HG02981 (cell line): ENCODE measurements at regions not wholly inside any gene's neighbourhood (a gene's known extent, or its start where the extent isn't known, plus 50 kb on each side); places are given as distances from the start of the nearest gene placed in this dataset.
"Not testable (repeated sequence)": the region's sequence is repeated elsewhere in the genome, so short reads cannot be mapped to it uniquely, and the experiment has no call there.

Source experiments
- ATAC-seq: cut with Tn5 transposase; IDR thresholded peaks from one replicate; pipeline ENCODE4 v1.9.1; 2021; ENCODE audit warnings: mild to moderate bottlenecking, moderate library complexity; ENCODE audit not compliant: unreplicated experiment

DNA sequence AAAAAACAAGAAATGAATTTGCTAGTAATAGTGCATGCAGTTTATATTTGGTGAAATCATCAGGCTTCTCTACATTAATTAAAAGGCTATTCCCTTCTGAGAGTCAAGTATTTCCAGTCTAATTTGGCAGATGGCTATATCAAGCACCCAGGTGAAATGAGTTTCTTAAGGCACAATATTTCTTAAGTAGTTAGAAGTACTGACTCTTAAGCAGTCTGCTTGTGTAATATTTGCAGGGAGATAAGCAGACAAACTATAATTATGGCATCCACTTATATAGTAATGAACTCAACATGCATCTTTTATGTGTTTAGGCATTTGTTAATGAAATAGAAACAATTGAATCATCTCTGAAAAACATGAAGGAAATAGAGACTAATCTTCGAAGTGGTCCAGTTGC lies 189.2 kb downstream of the UTRN start:
- no peak for ATAC-seq

DNA sequence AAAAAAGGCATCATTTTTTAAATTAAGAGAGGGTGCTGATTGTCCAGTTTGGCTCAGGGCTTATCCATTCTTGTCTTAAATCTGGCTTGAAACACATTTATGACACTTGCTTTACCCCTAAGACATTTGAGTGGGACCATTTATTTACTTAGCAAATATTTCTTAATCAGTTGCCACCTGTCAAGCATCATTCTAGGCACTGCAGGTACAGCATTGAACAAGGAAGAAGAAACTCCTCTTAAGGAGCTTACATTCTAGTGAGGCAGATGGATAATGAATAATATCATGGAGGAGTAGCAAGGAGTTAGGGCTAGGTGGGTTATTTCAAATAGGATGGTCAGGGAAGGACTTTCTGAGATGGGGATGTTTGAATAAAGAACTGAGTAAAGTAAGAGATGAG lies 189.8 kb downstream of the UTRN start:
- ATAC-seq: no peak

DNA sequence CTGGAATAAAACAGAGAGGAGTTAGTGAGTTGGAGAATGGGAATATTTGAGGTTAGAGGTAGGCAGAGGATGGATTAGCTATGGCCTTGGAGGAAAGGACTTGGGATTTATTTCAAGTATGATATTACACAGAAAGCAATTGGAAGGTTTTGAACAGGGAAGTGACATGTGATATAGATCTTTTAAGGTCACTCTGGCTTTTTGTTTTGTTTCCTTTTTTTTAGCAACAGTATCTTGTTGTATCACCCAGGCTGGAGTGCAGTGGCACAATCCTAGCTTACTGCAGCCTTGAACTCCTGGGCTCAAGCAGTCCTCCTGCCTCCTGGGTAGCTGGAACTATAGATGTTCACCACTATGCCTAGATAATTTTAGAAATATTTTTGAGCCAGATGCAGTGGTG lies 190.3 kb downstream of the UTRN start:
- ATAC-seq: no peak

DNA sequence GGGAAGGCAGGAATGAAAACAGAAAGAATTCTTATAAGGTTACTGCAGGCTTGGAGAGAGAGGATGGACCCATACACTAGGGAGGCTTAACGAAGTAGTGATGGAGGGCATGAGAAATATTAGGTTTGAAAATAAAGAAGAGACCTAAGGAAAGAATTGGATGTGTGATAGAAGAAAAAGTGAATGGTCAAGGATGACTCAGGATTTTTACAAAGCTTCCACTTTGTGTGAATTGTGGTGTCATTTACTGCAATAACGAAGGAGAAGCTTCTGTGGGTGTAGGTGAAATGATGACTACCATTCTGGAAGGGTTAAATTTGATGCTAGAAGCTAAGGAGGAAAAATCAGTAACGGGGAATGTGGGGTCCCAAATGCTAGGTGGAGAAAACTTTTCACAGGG lies 191.2 kb downstream of the UTRN start:
- ATAC-seq: no peak

DNA sequence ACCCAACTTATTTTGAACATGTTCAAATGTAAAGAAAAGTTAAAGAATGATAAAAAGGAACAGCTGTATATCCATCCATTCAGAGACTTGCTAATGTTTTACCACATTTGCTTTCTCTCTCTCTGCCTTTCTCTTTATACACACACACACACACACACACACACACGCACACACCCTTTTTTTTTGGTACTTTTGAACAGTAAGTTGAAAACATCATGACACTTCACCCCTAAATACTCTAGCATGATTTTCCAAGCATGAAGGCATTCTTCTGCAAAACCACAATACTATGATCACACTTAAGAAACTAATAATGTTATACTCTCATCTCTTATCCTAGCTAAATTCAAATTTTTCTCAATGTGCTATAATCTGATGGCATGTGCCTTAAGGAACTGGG lies 192.3 kb downstream of the UTRN start:
- ATAC-seq: no peak

DNA sequence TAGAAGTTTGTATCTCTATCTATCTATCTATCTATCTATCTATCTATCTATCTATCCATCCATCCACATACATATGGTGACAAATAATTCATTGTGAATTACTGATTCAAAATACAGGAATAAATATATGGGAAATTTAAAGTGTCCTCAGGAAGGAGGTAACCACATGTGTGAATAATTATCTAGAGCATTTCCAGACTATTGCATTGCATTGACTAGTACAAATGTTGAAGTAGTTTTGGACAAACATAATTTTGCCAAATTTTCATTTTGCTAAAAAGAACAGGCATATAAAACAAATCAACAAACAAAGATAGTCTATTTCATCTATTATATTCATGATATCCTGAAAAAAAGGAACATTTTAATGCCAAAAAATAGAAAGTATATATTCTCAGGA lies 192.7 kb downstream of the UTRN start:
- ATAC-seq: no peak

DNA sequence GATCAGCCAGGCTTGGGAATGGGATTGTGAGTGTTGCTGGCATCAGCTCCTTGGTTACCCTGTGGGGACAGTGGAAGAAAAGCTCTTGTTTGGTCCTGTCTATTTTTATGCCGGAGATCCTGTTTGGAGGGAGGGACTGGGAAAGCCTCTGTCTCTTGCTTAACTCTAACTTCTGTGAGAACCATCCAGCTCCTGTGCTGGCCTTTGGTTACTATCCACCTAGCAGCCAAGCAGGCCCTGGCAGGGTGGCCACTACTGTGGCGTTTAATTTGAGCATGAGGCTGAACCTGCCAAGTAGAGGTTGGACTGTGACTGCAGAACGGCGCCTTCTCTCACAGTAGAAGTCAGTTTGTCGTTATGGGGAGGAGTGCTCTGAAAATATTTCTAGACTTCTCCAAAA lies 193.3 kb downstream of the UTRN start:
- ATAC-seq: no peak

DNA sequence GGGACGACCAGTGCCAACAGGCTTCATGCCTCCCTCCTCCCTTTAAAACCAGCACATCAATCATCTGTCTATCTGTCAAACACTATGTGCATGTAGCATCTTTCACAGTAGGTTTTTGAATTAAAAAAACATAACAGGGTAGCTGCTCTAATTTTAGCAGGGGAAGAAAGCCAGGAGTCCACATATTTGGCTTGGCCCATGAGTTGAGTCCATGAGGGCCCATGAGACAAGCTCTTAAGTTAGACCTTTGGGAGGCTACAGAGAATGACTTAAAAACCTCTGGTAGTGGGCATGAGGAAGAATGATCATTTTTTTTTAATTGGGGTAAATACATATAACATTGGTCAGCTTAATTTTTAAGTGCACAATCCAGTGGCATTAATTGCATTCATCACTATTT lies 194.9 kb downstream of the UTRN start:
- ATAC-seq: no peak

DNA sequence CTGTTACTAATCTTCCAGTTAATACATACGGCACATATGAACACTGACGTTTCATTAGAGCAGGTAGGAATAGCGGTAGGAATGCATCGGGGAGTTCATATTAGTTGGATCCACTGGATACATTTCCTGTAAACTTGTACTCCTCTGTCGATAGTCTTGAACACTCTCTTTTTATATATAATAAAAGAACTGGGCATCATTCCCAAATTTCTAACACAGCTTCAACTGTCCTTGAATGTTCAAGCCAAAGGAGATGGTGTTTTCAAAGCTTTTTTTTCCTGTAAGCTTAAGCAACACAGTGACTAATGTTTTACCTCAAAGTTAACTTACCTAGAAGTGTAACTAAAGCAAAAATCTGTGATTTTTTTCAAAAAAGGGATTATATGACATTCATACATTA lies 195.3 kb downstream of the UTRN start:
- ATAC-seq: no peak

DNA sequence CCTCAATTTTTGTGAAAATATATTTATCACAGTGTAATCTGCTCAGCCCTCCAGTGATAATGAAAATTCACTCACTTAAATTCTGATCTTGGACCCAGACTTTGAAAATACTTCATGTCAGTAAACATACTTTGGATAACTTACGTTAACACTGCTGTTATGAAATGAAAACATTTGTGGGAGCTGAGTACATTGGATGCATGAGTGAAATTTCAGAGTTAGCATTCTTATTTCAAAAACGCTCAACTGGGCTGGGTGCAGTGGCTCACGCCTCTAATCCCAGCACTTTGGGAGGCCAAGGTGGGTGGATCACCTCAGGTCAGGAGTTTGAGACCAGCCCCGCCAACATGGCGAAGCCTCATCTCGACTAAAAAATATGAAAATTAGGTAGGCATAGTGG lies 196.4 kb downstream of the UTRN start:
- no peak for ATAC-seq

DNA sequence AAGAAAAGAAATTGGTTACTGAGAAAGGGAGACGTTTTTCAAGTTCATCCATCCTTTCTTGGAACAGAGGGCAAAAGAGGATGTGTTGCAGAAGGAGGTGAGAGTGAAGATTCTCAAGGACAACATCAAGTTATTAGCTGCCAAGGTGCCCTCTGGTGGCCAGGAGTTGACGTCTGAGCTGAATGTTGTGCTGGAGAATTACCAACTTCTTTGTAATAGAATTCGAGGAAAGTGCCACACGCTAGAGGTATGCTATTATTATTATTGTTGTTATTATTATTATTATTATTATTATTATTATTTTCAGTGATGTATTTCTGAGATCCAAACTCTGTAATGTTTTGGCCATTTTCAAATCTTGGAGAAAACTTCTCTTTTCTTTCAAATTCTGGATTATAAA lies 197.0 kb downstream of the UTRN start:
- ATAC-seq: peak; percentile 87

DNA sequence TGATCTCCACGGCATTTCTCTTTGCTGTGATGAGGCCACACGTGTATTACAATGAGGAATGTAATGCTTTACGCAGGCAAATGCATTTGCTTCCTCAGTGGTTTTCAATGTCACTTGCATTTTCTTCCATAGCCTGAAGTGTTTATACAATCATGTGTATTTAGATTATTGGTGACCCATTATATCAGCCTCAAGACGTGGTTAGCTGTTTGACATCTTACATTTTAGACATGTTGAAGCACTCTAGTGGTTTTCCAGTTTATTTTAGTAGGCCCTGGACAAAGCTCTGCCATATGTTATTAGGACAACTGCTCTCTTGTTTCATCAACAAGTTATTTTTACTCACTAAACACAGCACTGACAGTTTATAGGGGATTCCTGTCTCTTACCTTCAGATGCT lies 200.4 kb downstream of the UTRN start:
- ATAC-seq: no peak

DNA sequence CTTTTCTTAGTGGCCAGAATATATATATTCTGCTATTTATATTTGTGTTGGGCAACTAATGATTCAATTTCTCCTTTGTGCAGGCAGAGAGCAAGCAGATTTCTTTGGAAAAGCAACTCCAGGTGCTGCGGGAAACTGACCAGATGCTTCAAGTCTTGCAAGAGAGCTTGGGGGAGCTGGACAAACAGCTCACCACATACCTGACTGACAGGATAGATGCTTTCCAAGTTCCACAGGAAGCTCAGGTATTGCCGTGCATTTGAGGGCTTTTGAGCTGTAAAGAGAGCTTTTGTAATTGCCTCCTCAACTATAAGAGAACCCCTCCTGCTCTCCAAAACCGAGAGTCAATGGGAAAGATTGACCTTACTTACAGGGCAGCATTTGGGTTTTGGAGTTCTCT lies 203.5 kb downstream of the UTRN start:
- no peak for ATAC-seq

DNA sequence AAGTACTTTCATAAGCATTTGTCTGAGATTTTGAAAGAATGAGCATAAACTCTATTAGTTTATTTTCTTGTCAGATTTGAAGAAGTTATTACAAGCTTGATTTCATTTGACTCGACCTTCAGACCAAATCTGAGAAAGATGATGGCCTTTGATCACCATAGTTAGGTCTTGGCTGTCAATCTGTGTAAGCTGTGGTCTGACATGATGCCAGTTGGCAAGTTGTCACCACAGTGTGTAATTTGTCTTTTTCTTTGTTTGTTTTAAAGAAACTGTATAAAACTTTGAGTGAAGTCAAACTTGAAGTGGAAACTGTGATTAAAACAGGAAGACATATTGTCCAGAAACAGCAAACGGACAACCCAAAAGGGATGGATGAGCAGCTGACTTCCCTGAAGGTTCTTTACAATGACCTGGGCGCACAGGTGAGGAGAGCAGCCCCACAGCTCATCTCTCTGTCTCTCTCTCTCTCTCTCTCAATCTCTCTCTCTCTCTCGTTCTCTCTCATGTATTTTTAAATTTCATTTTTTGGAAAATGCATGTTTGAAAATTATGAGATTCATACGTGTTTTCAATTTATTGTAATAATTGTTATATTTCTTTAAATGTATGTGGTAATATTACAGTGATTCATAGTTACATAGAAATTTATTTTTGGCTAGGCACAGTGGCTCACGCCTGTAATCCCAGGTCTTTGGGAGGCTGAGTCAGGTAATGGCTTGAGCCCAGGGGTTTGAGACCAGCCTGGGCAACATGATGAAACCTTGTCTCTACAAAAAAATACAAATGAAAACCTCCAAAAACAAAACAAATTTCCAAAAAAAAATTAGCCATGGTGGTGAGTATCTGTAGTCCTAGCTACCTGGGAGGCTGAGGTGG lies 208.1 kb downstream of the UTRN start:
- no peak for ATAC-seq

DNA sequence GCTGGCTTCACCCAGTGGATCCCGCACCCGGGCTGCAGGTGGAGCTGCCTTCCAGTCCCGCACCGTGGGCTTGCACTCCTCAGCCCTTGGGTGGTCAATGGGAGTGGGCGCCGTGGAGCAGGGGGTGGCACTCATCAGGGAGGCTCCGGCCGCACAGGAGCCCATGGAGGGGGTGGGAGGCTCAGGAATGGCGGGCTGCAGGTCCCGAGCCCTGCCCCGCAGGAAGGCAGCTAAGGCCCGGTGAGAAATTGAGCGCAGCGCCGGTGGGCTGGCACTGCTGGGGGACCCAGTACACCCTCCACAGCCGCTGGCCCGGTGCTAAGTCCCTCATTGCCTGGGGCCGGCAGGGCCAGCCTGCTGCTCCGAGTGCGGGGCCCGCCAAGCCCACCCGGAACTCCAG lies 209.9 kb downstream of the UTRN start:
- not testable (repeated sequence) for ATAC-seq

DNA sequence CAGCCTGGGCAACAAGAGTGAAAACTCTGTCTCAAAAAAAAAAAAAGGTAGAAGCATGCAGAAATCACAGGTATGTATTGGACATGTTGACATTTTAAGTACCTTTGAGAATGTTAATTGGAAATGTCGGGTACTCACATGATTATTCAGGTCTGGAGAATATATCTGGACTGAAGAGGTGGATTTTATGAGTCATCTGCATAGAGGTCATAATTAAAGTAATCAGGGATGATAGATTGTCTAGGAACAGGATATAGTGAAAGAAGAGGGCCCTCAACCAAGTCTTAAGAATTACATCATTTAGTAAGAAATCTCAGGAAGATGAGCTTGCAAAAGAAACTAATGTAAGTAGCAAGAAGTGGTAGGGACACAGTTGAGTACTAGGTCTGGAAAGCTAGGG lies 212.5 kb downstream of the UTRN start:
- no peak for ATAC-seq

DNA sequence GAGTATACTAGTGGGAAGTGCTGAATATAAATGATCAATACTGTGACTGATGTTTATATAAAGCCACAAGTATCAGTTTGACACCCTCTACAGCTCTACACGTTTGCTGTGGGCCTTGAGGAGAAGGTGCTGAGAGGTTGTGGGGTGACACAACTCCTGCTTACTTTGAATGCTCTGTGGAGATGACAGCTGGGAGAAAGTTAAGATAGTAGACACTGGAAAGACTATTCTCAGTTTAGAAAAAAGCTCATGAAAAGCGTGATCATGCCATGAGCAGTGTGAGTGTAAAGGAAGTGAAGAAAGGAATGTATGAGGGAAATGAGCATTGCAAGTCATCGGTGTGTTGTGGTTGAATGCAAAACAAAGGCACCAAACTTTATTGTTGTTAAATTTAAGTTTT lies 215.8 kb downstream of the UTRN start:
- ATAC-seq: no peak

DNA sequence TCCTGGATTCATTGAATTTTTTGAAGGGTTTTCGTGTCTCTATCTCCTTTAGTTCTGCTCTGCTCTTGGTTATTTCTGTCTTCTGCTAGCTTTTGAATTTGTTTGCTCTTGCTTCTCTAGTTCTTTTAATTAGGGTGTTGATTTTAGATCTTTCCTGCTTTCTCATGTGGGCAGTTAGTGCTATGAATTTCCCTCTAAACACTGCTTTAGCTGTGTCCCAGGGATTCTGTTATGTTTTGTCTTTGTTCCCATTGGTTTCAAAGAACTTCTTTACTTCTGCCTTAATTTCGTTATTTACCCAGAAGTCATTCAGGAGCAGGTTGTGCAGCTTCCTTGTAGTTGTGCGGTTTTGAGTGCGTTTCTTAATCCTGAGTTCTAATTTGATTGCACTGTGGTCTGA lies 220.1 kb downstream of the UTRN start:
- not testable (repeated sequence) for ATAC-seq

DNA sequence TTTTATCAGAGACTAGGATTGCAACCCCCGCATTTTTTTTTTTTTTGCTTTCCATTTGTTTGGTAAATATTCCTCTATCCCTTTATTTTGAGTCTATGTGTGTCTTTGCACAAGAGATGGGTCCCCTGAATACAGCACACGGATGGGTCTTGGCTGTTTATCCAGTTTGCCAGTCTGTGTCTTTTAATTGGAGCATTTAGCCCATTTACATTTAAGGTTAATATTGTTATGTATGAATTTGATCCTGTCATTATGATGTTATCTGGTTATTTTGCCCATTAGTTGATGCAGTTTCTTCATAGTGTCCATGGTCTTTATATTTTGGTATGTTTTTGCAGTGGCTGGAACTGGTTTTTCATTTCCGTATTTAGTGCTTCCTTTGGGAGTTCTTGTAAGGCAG lies 220.9 kb downstream of the UTRN start:
- not testable (repeated sequence) for ATAC-seq

DNA sequence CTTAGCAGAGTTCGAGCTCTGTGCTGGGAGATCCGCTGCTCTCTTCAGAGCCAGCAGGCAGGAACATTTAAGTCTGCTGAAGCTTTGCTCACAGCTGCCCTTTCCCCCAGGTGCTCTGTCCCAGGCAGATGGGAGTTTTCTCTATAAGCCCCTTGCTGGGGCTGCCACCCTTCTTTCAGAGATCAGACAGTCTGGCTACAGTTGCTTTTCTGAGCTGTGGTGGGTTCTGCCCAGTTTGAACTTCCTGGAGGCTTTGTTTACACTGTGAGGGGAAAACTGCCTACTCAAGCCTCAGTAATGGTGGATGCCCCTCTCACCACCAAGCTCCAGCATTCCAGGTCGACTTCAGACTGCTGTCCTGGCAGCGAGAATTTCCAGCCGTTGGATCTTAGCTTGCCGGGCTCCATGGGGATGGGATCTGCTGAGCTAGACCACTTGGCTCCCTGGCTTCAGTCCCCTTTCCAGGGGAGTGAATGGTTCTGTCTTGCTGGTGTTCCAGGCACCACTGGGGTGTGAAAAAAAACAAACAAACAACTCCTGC lies 222.7 kb downstream of the UTRN start:
- not testable (repeated sequence) for ATAC-seq

DNA sequence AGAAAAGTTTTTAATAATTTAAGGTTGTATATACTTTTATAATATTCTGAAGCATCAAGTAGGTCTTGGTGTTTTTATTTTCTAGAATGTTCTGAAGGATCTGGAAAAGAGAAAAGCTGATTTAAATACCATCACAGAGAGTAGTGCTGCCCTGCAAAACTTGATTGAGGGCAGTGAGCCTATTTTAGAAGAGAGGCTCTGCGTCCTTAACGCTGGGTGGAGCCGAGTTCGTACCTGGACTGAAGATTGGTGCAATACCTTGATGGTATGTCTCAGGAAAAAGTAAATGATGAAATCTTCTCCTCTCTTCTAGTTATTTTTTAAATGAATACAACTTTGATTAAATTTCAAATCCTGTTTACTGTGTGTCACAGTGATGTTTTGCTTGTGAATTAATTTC lies 225.7 kb downstream of the UTRN start:
- no peak for ATAC-seq

DNA sequence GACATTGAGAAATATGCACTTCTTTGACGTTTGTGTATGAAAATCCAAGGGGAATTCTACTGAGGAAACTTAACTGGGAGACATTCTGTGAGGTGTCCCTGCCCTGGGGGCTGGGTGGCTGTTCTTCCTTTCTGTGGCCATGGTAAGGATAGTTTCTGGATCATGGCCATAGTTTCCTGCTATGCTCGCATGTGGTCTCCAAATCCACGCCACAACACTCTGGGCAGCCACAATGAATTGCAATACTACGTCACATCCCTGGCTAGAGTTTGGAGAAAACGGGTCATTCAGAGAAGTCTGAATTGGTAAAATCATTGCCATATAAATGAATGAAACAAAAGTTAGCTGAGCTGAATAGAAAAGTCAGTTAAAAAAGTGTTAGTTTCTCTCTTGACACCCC lies 230.6 kb downstream of the UTRN start:
- no peak for ATAC-seq

DNA sequence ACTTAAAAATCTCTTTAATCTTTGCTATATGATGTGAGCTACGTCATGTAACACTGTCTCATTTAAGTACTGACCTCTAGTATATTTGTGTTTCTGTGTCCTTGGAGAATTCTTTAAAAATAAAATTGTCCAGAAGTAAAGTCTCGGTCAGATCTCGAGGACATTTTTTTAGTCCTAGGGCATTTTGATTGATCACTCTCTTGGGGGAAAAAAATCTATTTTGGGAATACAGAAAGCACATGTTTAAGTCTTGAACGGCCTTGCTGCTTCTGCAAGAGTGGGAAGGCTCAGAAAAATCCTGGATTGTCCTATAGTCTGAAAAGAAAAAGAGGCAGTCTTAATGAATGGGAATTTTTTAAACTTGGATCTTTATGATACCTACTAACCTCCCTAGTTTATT lies 234.3 kb downstream of the UTRN start:
- no peak for ATAC-seq
